ENCODE measurements at regions not wholly inside any gene's neighbourhood (a gene's known extent, or its start where the extent isn't known, plus 50 kb on each side); places are given as distances from the start of the nearest gene placed in this dataset.
"Not testable (repeated sequence)": the region's sequence is repeated elsewhere in the genome, so short reads cannot be mapped to it uniquely, and the experiment has no call there.

DNA sequence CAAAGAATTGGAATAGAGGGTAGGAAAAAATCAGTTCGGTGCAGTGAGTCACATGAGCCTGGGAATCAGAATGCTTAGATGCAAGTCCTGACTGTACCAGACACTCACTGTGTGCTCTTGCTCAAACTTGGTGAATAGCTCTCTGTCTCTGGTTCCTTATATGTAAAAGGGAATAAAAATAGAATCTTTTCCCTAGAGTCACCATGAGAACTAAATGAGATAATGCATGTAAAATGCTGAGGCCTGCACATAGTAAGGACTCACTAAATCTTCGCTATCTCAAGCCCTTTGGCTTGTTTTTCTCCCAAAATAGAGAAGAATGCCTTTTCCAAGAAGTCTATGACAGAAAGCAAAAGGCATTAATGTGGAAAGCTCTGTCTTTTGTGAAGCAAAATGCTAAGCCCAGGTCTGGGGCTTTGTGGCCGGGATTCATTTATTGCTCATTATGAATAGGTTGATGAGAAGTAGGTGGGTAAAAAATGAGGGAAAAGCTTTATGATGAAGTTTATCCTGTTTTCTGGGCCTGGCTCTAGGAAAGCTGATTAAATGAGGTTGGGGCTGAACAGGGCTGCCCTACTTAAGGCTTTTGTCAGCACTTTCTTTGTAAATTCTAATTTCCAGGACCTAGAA is 483.3 kb downstream of the DMAC1 start:
- no peaks in the 10 kb centered on the region for H3K4me1 ChIP-seq (ENCODE audit: low read length)
- no peak overlapping the region for H3K27ac ChIP-seq (ENCODE audit: low read length)
- no peak for TF ChIP-seq EZH2phosphoT487 (IDR thresholded peaks at IDR 0.05; ENCODE audit: low read depth)
- TF ChIP-seq, protein P1, sequence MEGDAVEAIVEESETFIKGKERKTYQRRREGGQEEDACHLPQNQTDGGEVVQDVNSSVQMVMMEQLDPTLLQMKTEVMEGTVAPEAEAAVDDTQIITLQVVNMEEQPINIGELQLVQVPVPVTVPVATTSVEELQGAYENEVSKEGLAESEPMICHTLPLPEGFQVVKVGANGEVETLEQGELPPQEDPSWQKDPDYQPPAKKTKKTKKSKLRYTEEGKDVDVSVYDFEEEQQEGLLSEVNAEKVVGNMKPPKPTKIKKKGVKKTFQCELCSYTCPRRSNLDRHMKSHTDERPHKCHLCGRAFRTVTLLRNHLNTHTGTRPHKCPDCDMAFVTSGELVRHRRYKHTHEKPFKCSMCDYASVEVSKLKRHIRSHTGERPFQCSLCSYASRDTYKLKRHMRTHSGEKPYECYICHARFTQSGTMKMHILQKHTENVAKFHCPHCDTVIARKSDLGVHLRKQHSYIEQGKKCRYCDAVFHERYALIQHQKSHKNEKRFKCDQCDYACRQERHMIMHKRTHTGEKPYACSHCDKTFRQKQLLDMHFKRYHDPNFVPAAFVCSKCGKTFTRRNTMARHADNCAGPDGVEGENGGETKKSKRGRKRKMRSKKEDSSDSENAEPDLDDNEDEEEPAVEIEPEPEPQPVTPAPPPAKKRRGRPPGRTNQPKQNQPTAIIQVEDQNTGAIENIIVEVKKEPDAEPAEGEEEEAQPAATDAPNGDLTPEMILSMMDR (IDR thresholded peaks at IDR 0.05; ENCODE audit: low read depth, low read length), result no peak
- H3K9ac ChIP-seq (ENCODE audit: low read length), result no peak overlapping the region
- H3K79me2 ChIP-seq (ENCODE audit: low read length), result no peaks in the 10 kb centered on the region
- peaks cover 16% of the 10 kb centered on the region for H3K27me3 ChIP-seq (ENCODE audit: low read depth, low read length)
- H4K20me1 ChIP-seq (ENCODE audit: insufficient read depth, low read length), result no peaks in the 10 kb centered on the region
- no peaks in the 10 kb centered on the region for H3K36me3 ChIP-seq (replicated peaks; ENCODE audit: low read depth, low read length)
- H3K9me3 ChIP-seq (ENCODE audit: insufficient read depth, low read length), result peaks cover 7% of the 10 kb centered on the region
- H3K4me3 ChIP-seq (ENCODE audit: low read length), result no peak overlapping the region
- no peak overlapping the region for H3K4me2 ChIP-seq (ENCODE audit: low read length)
- H2AFZ ChIP-seq (ENCODE audit: low read depth, low read length), result no peak overlapping the region

DNA sequence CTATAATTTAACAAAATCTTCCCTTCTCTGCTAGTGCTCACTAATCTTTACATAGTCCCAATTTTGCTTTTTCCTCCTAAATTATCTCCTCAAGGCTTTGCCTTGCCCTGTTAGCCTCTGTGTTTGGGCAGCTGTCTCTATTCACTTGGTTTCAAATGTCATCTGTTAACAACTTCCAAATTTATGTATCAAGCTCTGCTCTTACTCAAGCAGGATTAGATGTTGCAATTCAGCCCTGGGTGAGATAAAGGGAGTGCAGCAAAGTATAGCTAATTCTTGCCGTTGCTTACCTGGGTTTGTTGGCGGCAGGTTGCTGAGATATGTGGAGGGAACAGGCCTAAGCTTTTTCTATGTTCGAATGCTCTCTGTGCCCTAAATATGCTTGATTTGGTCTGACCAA is 483.8 kb downstream of the DMAC1 start:
- no peak for TF ChIP-seq EZH2phosphoT487 (IDR thresholded peaks at IDR 0.05; ENCODE audit: low read depth)
- TF ChIP-seq, protein P1 (IDR thresholded peaks at IDR 0.05; ENCODE audit: low read depth, low read length), result no peak
- Histone ChIP-seq H3K9ac (ENCODE audit: low read length) (no peak overlapping the region), H3K27me3 (ENCODE audit: low read depth, low read length) (peaks cover 11% of the 10 kb centered on the region)

DNA sequence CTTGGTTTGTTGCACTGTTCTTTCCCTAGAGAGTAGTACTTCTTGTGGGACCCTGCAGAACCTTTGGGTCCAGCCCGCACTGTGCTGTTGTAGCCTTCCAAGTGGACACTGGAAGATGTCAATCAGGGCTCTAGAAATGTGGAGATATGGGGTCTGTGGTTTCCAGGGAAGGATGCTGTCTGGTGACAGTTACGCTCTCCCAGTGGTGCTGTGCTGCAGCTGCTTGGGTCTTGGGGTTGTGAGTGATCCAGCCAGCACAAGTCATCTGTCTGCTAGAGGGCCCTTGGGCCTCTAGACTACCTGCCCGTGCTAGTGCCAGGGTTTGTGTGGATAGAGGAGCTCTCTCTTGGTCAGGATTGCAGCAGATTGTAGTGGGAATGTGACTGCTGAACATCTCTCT is 484.5 kb downstream of the DMAC1 start:
- H3K79me2 ChIP-seq (ENCODE audit: low read length), result no peaks in the 10 kb centered on the region
- TF ChIP-seq, protein P1 (IDR thresholded peaks at IDR 0.05; ENCODE audit: low read depth, low read length), result no peak
- no peak for TF ChIP-seq EZH2phosphoT487 (IDR thresholded peaks at IDR 0.05; ENCODE audit: low read depth)
- H3K9me3 ChIP-seq (ENCODE audit: insufficient read depth, low read length), result peaks cover 7% of the 10 kb centered on the region
- no peaks in the 10 kb centered on the region for H3K4me1 ChIP-seq (ENCODE audit: low read length)
- no peaks in the 10 kb centered on the region for H3K36me3 ChIP-seq (replicated peaks; ENCODE audit: low read depth, low read length)
- no peaks in the 10 kb centered on the region for H4K20me1 ChIP-seq (ENCODE audit: insufficient read depth, low read length)
- H3K9ac ChIP-seq (ENCODE audit: low read length), result no peak overlapping the region
- no peak overlapping the region for H3K4me3 ChIP-seq (ENCODE audit: low read length)
- no peak overlapping the region for H3K4me2 ChIP-seq (ENCODE audit: low read length)
- no peak overlapping the region for H3K27ac ChIP-seq (ENCODE audit: low read length)
- no peak overlapping the region for H2AFZ ChIP-seq (ENCODE audit: low read depth, low read length)
- H3K27me3 ChIP-seq (ENCODE audit: low read depth, low read length), result peaks cover 11% of the 10 kb centered on the region

More for the DNA sequence above, 483.8 kb downstream of the DMAC1 start:
- Histone ChIP-seq H3K36me3 (replicated peaks; ENCODE audit: low read depth, low read length) (no peaks in the 10 kb centered on the region), H3K79me2 (ENCODE audit: low read length) (no peaks in the 10 kb centered on the region), H3K9me3 (ENCODE audit: insufficient read depth, low read length) (peaks cover 7% of the 10 kb centered on the region), H3K4me3 (ENCODE audit: low read length) (no peak overlapping the region), H3K4me1 (ENCODE audit: low read length) (no peaks in the 10 kb centered on the region), H4K20me1 (ENCODE audit: insufficient read depth, low read length) (no peaks in the 10 kb centered on the region), H3K4me2 (ENCODE audit: low read length) (no peak overlapping the region), H3K27ac (ENCODE audit: low read length) (no peak overlapping the region), H2AFZ (ENCODE audit: low read depth, low read length) (no peak overlapping the region)

DNA sequence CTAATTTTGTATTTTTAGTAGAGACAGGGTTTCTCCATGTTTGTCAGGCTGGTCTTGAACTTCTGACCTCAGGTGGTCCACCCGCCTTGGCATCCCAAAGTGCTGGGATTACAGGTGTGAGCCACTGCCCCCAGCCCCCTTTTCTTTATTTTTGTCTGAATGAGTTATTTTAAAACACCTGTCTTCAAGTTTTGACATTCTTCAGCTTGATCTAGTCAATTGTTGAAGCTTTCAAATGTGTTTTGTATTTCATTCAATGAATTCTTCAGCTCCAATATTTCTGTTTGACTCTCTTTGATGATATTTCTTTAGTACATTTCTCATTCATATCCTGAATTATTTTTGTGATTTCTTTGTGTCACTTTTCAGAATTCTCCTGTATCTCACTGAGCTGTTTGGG is 486.2 kb downstream of the DMAC1 start:
- H3K4me1 ChIP-seq (ENCODE audit: low read length), result no peaks in the 10 kb centered on the region
- H4K20me1 ChIP-seq (ENCODE audit: insufficient read depth, low read length), result no peaks in the 10 kb centered on the region
- peaks cover 7% of the 10 kb centered on the region for H3K9me3 ChIP-seq (ENCODE audit: insufficient read depth, low read length)
- no peak overlapping the region for H3K27ac ChIP-seq (ENCODE audit: low read length)
- H3K36me3 ChIP-seq (replicated peaks; ENCODE audit: low read depth, low read length), result no peaks in the 10 kb centered on the region
- no peak overlapping the region for H3K4me2 ChIP-seq (ENCODE audit: low read length)
- no peaks in the 10 kb centered on the region for H3K79me2 ChIP-seq (ENCODE audit: low read length)
- TF ChIP-seq, protein P1 (IDR thresholded peaks at IDR 0.05; ENCODE audit: low read depth, low read length), result no peak
- no peak for TF ChIP-seq EZH2phosphoT487 (IDR thresholded peaks at IDR 0.05; ENCODE audit: low read depth)
- H3K27me3 ChIP-seq (ENCODE audit: low read depth, low read length), result peaks cover 8% of the 10 kb centered on the region
- no peak overlapping the region for H3K9ac ChIP-seq (ENCODE audit: low read length)
- no peak overlapping the region for H3K4me3 ChIP-seq (ENCODE audit: low read length)
- no peak overlapping the region for H2AFZ ChIP-seq (ENCODE audit: low read depth, low read length)

DNA sequence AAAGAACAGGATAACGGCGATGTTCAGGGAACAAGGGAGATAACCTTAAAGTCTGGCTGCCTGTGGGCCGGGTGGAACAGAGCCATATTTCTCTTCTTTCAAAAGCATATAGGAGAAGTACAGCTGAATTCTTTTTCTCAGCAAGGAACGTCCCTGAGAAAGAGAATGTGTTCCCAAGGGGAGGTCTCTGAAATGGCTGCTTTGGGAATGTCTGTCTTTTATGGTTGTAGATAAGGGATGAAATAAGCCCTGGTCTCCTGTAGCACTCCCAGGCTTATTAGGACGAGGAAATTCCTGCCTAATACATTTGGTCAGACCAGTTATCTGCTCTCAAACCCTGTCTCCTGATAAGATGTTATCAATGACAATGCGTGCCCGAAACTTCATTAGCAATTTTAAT is 490.5 kb downstream of the DMAC1 start:
- H3K79me2 ChIP-seq (ENCODE audit: low read length); H3K27ac ChIP-seq (ENCODE audit: low read length); H3K4me2 ChIP-seq (ENCODE audit: low read length); H3K9ac ChIP-seq (ENCODE audit: low read length); H4K20me1 ChIP-seq (ENCODE audit: insufficient read depth, low read length); H3K4me1 ChIP-seq (ENCODE audit: low read length); H2AFZ ChIP-seq (ENCODE audit: low read depth, low read length); H3K36me3 ChIP-seq (replicated peaks; ENCODE audit: low read depth, low read length); H3K9me3 ChIP-seq (ENCODE audit: insufficient read depth, low read length); H3K4me3 ChIP-seq (ENCODE audit: low read length): not testable (repeated sequence)
- H3K27me3 ChIP-seq (ENCODE audit: low read depth, low read length), result peaks cover 19% of the 10 kb centered on the region; the same call in 1 of the 2 replicates

Data from OCI-LY3 (cell line).